ENCODE measurements at regions not wholly inside any gene's neighbourhood (a gene's known extent, or its start where the extent isn't known, plus 50 kb on each side); places are given as distances from the start of the nearest gene placed in this dataset.

DNA sequence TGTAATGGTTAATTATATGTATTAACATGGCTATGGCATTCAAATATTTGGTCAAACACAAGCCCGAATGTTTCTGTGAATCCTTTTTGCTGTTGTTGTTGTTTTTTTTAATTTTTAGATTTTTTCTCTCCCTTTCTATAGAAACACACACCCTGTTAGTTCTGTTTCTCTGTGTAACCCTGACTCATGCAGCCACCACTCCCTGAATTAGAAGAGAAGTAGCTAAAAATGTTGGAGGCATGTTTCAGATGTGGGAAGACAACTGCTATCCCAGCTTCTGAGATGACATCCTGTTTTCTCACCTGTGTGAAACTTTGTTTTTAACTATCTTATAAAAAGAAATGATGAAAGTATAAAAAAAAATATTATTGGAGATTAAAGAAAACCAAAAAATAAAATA lies 219.6 kb upstream of the RGPD4 start:
- TF ChIP-seq, protein P1, sequence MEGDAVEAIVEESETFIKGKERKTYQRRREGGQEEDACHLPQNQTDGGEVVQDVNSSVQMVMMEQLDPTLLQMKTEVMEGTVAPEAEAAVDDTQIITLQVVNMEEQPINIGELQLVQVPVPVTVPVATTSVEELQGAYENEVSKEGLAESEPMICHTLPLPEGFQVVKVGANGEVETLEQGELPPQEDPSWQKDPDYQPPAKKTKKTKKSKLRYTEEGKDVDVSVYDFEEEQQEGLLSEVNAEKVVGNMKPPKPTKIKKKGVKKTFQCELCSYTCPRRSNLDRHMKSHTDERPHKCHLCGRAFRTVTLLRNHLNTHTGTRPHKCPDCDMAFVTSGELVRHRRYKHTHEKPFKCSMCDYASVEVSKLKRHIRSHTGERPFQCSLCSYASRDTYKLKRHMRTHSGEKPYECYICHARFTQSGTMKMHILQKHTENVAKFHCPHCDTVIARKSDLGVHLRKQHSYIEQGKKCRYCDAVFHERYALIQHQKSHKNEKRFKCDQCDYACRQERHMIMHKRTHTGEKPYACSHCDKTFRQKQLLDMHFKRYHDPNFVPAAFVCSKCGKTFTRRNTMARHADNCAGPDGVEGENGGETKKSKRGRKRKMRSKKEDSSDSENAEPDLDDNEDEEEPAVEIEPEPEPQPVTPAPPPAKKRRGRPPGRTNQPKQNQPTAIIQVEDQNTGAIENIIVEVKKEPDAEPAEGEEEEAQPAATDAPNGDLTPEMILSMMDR (IDR thresholded peaks at IDR 0.05): no peak
- no peak for DNase-seq
- Mint-ChIP-seq H3K4me1 (no peaks in the 10 kb centered on the region), H3K27ac (no peak overlapping the region), H3K27me3 (ENCODE audit: low read depth, poor library complexity) (peaks cover 3% of the 10 kb centered on the region), H3K4me3 (no peak overlapping the region), H3K9me3 (peaks cover 9% of the 10 kb centered on the region), H3K36me3 (ENCODE audit: low read depth) (no peaks in the 10 kb centered on the region)

DNA sequence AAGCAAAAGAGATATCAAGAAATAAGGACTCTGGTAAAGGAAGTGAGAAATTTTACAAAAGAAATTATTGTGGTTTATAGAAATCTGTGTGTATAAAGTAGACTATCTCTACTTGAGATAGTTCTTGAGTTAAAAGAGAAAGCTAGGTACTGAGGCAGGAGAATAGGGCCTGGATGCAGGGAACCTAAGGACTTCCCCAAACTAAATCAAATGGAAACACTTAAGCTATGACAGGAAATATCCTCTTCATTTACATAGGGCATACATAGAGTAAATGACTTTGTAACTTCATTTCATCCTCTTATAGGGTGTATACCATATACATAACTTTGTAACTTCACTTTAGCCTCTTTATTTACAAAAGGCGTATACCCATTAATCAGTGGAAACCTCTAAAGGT lies 219.2 kb upstream of the RGPD4 start:
- H3K9me3 Mint-ChIP-seq: peaks cover 13% of the 10 kb centered on the region
- TF ChIP-seq, protein P1 (IDR thresholded peaks at IDR 0.05): no peak
- no peaks in the 10 kb centered on the region for H3K36me3 Mint-ChIP-seq (ENCODE audit: low read depth)
- H3K27ac Mint-ChIP-seq: no peak overlapping the region
- H3K27me3 Mint-ChIP-seq (ENCODE audit: low read depth, poor library complexity): peaks cover 3% of the 10 kb centered on the region
- H3K4me3 Mint-ChIP-seq: no peak overlapping the region
- no peak for DNase-seq
- H3K4me1 Mint-ChIP-seq: no peaks in the 10 kb centered on the region

DNA sequence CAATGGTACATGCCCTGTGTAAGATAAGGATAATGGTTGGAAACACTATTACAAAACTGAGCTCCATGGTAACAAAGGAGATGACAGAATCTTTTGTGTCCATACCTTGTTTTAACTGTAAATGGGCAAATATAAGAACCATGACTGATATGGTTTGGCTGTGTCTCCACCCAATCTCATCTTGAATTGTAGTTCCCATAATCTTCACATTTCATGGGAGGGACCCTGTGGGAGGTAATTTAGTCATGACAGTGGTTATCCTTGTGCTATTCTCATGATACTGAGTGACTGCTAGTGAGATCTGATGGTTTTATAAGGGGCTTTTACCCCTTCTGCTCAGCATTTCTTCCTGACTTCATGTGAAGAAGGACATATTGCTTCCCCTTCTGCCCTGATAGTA lies 211.7 kb upstream of the RGPD4 start:
- Mint-ChIP-seq H3K9me3 (peaks cover 58% of the 10 kb centered on the region), H3K27ac (no peak overlapping the region), H3K27me3 (ENCODE audit: low read depth, poor library complexity) (peaks cover 6% of the 10 kb centered on the region), H3K36me3 (ENCODE audit: low read depth) (peaks cover 4% of the 10 kb centered on the region), H3K4me3 (no peak overlapping the region), H3K4me1 (no peaks in the 10 kb centered on the region)
- no peak for DNase-seq
- TF ChIP-seq, protein P1 (IDR thresholded peaks at IDR 0.05): no peak

DNA sequence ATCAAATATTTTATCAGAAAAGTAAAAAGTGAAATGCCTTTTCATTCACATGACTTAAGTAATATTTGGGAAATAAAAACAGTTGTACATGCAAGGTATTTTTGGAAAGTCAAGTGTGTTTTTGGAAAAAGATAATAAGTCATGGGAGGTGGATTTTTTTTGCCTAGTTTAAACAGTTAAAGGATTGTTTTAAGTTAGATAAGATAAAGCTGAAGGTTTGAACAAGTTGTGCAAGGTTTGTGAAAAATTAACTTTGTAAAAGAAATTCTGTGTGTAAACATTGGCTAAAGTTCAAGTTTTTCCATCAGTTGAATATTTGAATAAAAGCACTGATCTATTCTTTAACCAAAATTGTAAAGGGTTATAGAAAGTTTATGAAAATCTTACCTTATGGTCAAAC lies 207.9 kb upstream of the RGPD4 start:
- Mint-ChIP-seq H3K9me3 (peaks cover 71% of the 10 kb centered on the region), H3K27me3 (ENCODE audit: low read depth, poor library complexity) (peaks cover 7% of the 10 kb centered on the region), H3K4me3 (no peak overlapping the region), H3K27ac (no peak overlapping the region), H3K4me1 (no peaks in the 10 kb centered on the region), H3K36me3 (ENCODE audit: low read depth) (peaks cover 4% of the 10 kb centered on the region)
- TF ChIP-seq, protein P1 (IDR thresholded peaks at IDR 0.05): no peak
- DNase-seq: no peak

DNA sequence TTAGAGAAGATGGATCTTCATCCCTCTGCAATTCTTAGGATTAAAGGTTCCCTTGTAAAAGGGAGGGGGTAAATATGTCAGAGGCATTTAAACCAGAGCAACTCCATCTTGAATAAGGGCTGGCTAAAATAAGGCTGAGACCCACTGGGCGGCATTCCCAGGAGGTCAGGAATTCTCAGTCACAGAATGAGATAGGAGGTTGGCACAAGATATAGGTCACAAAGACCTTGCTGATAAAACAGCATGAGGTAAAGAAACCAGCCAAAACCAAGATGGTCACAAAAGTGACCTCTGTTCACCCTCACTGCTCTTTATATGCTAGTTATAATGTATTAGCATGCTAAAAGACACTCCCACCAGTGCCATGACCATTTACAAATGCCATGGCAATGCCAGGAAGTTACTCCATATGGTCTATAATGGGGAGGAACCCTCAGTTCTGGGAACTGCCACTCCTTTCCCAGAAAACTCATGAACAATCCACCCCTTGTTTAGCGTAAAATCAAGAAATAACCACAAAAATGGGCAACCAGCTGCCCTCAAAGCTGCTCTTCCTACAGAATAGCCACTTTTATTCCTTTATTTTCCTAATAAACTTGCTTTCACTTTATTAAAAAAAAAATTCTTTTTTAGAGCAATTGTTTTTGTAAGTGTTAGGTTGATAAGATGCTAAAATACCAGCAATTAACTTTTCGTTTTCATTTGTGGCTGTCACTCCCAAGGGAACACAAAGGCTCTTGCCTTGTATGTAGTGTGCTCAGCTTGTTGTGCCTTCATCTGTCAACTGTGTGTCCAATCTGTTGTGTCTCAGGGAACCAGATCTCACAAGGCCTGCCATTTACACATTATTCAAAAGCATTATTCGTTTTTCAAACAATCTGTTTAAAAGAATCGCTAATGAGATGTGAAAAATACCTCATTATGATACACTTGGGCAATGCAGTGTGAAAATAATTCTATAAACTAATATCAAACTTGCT lies 205.2 kb upstream of the RGPD4 start:
- Mint-ChIP-seq H3K9me3 (peaks cover 74% of the 10 kb centered on the region), H3K27ac (no peak overlapping the region), H3K4me1 (no peaks in the 10 kb centered on the region), H3K36me3 (ENCODE audit: low read depth) (peaks cover 4% of the 10 kb centered on the region), H3K4me3 (no peak overlapping the region), H3K27me3 (ENCODE audit: low read depth, poor library complexity) (peaks cover 4% of the 10 kb centered on the region)
- DNase-seq: no peak
- TF ChIP-seq, protein P1 (IDR thresholded peaks at IDR 0.05): no peak

All from nephron progenitor cell (in vitro differentiated cells).